ENCODE measurements at regions not wholly inside any gene's neighbourhood (a gene's known extent, or its start where the extent isn't known, plus 50 kb on each side); places are given as distances from the start of the nearest gene placed in this dataset.

DNA sequence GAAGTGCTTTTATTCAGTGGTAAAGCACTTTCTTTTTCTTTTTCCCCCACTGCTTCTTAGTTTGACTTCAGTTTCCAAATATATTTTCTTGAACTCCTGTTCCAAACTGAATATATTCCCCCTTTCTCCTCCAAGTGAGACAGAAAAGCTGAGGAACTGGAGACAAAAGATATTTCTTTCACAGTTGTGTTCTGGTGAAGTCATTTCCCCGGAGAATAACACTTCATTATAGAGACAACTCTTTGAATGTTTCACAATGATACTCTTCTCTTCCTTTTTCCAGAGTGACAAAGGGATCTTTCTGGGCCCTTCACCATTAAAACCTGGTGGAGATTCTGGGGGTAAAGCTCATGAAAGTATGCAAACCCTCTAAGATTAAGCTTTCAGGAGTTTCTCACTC is 860.8 kb upstream of the SLITRK5 start (continued):
- TF ChIP-seq, protein P1, sequence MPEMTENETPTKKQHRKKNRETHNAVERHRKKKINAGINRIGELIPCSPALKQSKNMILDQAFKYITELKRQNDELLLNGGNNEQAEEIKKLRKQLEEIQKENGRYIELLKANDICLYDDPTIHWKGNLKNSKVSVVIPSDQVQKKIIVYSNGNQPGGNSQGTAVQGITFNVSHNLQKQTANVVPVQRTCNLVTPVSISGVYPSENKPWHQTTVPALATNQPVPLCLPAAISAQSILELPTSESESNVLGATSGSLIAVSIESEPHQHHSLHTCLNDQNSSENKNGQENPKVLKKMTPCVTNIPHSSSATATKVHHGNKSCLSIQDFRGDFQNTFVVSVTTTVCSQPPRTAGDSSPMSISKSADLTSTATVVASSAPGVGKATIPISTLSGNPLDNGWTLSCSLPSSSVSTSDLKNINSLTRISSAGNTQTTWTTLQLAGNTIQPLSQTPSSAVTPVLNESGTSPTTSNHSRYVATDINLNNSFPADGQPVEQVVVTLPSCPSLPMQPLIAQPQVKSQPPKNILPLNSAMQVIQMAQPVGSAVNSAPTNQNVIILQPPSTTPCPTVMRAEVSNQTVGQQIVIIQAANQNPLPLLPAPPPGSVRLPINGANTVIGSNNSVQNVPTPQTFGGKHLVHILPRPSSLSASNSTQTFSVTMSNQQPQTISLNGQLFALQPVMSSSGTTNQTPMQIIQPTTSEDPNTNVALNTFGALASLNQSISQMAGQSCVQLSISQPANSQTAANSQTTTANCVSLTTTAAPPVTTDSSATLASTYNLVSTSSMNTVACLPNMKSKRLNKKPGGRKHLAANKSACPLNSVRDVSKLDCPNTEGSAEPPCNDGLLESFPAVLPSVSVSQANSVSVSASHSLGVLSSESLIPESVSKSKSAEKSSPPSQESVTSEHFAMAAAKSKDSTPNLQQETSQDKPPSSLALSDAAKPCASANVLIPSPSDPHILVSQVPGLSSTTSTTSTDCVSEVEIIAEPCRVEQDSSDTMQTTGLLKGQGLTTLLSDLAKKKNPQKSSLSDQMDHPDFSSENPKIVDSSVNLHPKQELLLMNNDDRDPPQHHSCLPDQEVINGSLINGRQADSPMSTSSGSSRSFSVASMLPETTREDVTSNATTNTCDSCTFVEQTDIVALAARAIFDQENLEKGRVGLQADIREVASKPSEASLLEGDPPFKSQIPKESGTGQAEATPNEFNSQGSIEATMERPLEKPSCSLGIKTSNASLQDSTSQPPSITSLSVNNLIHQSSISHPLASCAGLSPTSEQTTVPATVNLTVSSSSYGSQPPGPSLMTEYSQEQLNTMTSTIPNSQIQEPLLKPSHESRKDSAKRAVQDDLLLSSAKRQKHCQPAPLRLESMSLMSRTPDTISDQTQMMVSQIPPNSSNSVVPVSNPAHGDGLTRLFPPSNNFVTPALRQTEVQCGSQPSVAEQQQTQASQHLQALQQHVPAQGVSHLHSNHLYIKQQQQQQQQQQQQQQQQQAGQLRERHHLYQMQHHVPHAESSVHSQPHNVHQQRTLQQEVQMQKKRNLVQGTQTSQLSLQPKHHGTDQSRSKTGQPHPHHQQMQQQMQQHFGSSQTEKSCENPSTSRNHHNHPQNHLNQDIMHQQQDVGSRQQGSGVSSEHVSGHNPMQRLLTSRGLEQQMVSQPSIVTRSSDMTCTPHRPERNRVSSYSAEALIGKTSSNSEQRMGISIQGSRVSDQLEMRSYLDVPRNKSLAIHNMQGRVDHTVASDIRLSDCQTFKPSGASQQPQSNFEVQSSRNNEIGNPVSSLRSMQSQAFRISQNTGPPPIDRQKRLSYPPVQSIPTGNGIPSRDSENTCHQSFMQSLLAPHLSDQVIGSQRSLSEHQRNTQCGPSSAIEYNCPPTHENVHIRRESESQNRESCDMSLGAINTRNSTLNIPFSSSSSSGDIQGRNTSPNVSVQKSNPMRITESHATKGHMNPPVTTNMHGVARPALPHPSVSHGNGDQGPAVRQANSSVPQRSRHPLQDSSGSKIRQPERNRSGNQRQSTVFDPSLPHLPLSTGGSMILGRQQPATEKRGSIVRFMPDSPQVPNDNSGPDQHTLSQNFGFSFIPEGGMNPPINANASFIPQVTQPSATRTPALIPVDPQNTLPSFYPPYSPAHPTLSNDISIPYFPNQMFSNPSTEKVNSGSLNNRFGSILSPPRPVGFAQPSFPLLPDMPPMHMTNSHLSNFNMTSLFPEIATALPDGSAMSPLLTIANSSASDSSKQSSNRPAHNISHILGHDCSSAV (CRISPR knock-in tag; IDR thresholded peaks at IDR 0.05; ENCODE audit: borderline replicate concordance), result no peak
- no peak for TF ChIP-seq PAX8 (CRISPR knock-in tag; IDR thresholded peaks at IDR 0.05; ENCODE audit: borderline replicate concordance)
- TF ChIP-seq HNF4A (CRISPR knock-in tag; IDR thresholded peaks at IDR 0.05), result no peak
- no peak for TF ChIP-seq ZNF430 (CRISPR knock-in tag; IDR thresholded peaks at IDR 0.05)
- no peak for TF ChIP-seq KDM5A (IDR thresholded peaks at IDR 0.05; ENCODE audit: borderline replicate concordance, low read length)
- TF ChIP-seq, protein P2, sequence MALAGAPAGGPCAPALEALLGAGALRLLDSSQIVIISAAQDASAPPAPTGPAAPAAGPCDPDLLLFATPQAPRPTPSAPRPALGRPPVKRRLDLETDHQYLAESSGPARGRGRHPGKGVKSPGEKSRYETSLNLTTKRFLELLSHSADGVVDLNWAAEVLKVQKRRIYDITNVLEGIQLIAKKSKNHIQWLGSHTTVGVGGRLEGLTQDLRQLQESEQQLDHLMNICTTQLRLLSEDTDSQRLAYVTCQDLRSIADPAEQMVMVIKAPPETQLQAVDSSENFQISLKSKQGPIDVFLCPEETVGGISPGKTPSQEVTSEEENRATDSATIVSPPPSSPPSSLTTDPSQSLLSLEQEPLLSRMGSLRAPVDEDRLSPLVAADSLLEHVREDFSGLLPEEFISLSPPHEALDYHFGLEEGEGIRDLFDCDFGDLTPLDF (CRISPR knock-in tag; IDR thresholded peaks at IDR 0.05), result no peak

Data from HepG2 (cell line).